ENCODE measurements at regions not wholly inside any gene's neighbourhood (a gene's known extent, or its start where the extent isn't known, plus 50 kb on each side); places are given as distances from the start of the nearest gene placed in this dataset.

DNA sequence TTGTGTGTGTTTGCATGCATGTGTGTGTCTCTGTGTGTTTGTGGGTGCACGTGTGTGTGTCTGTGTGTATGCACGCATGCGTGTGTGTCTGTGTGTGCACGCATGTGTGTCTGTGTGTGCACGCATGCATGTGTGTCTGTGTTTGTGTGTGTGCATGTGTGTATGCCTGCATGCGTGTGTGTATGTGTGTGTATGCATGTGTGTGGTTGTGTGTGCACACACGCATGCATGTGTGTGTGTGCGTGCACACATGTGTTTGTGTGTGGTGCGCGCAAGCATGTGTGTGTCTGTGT lies 239.9 kb upstream of the TNRC6C start:
- FAIRE-seq, result no peak

DNA sequence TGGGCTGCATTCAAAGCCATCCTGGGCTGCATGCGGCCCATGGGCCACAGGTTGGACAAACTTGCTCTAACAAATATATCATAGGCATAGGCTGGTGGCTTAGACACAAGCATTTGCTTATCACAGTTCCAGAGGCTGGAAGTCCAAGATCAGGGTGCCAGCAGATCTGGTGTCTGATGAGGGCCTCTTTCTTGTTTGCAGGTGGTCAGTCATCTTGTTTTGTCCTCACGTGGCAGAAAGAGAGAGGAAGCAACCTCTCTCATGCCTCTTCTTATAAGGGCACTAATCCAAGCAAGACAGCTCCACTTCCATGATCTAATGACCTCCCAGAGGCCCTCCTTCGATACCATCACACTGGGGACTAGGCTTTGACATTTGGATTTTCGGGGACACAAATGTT lies 238.7 kb upstream of the TNRC6C start:
- FAIRE-seq, result no peak

DNA sequence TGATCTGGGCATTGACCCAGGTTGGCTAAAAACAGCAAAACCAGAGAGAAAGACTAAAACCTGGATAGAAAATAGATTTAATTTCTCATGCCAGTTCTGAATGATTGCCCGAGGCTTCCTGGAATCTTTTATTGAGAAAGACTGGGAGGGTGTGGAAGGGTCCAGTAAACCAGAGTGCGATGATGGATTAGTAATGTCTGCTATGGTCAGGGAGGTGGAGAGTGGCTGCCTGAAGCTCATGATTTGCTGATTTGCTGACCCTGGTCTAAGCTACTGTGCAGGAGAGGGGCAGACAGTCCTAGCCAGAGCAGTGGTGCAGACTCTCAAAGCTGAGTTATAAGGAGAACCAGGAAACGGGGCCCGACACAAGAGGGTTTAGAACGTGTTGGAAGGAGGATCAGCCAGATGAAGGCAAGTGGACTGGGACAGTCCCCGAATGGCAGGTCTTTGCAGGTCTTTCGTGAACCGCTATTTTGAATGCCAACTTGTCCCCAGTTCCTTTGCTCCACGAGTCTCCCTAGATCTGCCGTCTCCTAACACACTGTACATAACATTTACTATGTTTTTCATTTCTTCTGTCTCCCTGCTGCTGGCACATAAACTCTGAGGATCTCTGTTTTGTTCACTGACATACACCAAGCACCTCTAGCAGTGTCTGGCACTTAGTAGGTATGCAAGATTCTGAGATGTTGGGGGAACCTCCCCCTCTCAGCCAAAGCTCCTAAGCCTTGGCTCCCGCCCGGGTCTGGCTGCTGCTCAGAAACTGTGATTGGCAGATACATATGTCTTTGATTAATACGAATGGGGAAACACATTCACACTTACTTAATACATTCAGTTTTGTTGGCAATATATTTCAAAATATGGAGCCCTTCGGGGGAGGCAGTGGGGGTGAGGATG lies 237.3 kb upstream of the TNRC6C start:
- FAIRE-seq, result no peak

DNA sequence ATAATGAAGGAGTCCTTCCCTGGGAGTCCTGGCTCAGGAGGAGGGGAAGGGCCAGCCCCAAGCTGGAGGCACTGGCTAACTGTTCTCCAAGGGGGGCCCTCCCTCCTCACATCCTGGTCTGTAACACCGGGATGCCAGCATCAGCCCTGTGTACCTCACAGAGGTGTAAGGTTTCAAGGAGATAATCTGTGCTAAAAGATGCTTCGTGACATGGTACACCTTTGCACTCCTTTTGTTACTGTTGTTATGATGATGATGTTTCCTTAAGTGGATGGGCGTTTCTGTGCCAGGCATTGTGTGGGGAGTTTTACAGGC lies 236.7 kb upstream of the TNRC6C start:
- no peak for FAIRE-seq

DNA sequence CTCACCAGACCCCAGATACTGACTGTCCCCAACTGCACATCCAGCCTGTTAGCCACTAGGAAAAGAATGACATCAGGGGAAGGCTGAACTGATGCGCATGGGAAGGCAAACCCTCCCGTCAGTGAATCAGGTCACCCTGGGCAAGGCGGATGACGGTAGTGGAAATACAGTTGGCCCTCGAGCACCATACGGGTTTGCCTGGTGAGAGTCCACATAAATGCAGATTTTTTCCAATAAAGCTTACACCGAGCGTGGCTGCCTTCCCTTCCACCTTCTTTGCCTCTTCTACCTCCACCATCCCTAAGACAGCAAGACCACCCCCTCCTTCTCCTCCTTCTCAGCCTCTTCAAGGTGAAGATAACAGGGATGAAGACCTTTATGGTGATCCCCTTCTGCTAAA lies 236.1 kb upstream of the TNRC6C start:
- no peak for FAIRE-seq

- FAIRE-seq, result no peak
Observed at GRCh38 chr17:77723071-77723908, 235.2 kb upstream of the TNRC6C start.

DNA sequence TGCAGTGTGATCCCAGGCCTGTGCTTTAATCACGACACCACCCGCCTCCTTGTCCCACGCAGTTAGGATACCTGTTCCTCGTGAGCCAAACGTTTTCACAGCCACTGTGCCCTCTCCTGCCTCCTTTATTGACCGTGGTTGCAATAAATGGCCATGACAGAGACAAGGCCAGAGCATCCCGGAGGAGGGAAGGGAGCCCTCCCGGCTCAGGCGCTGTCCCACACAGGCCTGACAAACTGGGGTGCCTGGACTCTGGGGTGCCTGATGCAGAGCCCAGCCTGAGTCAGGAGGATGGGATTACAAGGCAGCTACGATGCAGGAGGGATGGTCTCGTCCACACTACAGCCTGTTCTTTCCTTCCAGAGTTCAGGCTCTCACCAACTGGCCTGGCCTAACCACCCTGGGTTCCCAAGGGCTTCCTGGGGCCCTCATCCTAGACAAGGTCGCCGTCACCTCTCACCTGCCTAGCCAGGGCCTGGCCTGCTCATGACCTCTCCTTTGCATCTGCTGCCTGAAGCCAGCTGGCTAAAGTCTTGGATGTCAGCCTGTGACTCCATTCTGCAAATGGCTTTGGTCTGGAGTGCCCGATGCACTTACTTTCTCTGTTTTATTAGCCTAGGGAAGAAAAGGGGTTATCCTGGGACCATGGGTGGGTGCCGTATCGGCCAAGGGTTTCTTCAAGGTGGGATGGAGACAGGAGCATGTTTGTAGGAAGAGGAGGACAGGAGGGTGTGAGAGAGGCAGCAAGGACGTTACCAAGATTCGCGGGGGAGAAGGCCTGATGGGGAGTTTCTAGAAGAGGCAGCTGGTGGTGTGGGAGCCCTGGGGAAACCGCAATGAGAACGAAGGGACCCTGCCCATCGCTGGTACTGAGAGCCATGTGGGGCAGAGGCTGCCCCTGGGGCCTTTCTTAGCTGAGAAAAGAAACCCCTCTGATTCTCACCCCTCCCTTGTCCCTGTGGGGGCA lies 234.3 kb upstream of the TNRC6C start:
- no peak for FAIRE-seq

DNA sequence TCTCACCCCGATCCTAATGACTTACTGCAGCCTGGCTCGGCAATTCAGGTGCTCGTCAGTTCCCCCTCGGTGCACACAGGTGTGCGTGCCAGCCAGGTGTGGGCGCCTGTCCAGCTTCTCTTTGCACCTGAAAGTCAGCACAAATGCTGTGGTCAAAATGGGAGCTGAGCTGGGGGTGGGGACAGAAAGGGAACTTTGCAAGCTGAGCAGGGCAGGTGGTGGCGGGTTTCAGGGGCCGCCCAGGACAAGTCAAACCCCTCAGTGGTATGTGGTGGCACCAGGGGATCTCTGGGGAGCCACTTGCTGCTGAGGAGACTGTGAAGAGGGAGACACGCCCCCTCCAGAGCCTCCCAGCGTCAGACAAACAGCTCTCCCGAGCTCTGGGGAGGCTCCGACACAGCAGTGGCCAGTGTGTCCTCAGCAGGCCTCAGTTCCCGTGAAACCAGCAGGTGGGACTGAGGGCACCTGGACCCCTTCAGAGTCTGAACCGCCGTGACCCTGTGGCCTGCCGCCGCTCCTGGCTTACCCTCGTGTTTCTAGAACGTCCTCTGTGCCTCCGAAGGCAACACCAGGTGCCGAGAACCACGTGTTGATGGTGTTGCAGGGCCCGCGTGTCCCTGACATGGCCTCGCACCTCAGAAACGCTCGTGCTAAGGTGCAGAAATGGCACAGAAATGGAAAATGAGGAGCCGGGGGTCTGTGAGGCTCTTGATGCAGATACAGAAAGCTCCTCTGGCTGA lies 233.5 kb upstream of the TNRC6C start:
- no peak for FAIRE-seq

DNA sequence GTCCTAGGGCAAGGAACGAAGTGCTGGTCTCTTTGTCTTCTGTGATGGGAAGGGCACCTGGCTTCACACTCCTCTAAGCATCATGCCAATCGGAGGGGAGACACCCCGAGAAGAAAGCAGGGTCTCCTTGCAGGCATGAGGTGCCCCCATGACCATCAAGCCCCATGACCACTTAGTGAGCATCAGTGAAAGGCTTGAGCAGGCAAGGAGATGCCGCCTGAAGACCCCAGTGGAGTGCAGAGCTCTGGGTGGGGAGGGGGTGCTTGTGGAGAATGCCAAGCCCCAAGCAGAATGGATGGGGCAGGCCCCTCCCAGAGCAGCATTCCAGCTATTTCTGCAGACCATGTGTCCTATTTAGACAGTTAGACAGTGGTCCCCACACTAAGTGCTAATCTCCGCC lies 232.7 kb upstream of the TNRC6C start:
- FAIRE-seq, result no peak

DNA sequence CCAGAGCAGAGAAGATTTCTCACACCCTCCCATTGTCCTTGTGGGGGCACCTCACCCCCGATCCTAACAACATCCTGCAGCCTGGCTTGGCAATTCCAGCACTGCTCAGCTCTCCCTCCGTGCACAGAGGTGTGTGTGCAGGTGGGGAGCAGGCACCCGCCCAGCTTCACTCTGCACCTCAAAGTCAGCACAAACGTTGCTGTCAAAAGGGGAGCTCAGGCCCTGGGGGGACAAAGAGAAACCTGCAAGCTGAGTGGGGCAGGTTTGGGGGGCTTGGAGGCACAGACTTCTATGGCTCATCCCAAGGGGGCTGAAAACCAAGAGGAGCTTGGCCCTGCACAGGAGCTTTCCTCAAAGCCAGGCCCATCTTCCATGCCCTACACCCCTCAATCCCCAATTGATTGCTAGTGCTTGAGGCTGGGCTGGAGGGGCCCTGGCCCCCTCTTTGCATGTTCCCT lies 231.9 kb upstream of the TNRC6C start:
- FAIRE-seq, result no peak

DNA sequence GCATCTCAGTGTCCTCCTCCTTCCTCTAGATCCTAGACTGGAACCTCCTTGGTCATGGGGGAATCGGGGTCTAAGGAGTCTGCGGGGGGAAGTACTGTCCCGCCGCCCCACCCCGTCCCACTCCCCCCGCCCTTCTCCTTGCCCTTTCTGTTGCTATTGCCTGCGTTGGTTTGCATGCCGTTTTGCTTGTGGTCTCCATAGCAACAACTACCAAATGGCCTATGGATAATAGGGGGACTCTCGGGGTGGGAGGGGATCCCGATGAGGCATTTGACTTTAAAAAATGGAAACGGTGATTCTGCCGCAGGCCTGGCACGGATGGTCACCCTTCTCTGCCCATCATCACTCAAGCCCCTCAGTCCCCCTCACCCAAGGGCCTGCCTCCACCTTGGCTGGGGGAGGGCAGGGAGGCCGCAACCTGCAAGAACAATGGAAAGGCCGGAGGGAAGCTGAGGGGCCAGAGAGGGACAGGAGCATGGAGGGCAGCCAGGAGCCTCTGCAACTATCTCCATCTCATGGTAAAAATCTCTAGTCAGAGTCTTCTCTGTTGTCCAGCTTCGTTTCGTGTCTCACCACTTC lies 231.4 kb upstream of the TNRC6C start:
- FAIRE-seq, result no peak

- no peak for FAIRE-seq
Observed at GRCh38 chr17:77728474-77728795, 230.1 kb upstream of the TNRC6C start.

- FAIRE-seq, result no peak
Observed at GRCh38 chr17:77728871-77729270, 229.6 kb upstream of the TNRC6C start.

GRCh38 chr17:77729587-77729986 lies 228.9 kb upstream of the TNRC6C start:
- FAIRE-seq, result no peak

DNA sequence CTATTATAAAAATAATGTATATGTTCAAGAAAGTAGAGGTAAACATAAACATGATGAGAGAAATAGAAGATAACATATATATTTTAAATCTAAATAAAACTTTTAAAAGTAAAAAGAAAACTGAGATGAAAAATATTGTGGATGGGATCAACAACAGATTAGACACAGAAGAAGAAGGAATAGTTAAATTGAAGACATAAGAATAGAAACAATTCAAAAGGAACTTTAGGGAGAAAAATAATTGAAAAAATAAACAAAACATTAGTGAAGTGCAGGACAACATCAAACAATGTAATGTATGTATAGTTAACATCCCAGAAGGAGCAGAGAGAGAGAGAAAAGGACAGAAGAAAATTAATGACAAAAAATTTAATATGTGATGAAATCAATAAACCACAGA lies 228.1 kb upstream of the TNRC6C start:
- FAIRE-seq, result no peak

DNA sequence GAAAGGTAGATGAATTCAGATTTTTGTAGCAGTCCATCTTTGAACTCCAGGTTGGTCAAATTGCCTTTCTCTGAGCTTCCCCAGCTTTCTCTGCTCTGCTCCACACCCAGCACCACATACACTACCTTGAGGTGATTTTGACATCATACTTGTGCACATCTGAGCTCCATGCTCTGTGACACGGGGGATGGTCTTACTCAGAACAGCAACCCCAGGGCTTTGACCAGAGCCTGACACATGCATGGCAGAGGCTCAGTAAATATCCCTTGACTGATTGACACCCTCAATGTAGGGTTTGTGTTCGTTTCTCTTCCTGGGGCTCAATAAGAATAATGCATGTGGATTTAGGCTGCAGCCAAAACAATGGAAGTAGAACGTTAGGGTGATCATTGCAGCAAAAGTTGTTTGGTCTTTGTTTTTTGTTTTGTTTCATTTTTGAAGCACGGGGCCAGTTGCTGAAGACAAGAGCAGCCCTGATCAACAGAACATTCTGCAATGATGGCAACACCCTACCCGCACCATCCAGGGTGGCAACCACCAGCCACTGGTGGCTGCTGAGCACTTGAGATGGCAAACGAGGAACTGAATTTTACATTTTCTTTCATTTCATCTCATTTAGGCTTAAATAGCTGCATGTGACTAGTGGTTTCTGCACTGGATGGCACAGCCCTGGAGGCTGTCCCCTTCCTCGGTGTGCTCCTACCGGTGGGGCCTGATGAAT lies 224.8 kb upstream of the TNRC6C start:
- FAIRE-seq, result no peak

DNA sequence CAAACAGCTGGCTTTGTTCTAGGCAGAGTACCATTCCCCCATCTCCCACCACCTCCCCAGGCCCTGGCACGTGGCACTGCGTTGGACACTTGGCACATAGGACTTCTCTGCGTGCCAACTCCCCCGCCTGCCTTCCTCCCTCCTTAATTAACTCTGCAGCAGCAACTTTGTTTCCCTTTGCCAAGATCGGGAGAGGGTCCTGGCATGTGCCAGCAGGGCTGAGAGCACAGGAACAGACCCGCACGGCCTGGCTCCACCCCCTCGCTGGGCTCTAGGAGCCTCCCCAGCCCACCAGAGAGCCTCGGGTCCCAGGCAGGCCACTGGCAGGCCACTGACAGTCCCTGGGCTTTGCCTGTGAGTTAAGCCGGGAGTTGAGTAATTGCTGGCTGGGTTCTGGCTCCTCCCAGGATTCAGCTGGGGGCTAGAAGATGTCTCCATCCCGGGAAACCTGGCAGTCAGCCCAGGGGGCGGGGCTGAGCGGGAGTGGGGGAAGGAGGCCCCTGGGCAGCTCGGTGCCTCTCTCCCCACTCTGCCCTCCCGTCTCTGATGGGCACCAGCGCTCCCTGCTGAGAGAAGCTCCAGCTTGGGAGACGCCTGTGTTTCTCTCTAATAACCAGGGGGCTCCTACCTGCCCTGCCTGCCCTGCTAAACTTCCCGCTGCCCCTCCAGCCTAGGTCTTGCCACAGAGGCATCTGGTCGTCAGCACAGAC lies 224.0 kb upstream of the TNRC6C start:
- no peak for FAIRE-seq

DNA sequence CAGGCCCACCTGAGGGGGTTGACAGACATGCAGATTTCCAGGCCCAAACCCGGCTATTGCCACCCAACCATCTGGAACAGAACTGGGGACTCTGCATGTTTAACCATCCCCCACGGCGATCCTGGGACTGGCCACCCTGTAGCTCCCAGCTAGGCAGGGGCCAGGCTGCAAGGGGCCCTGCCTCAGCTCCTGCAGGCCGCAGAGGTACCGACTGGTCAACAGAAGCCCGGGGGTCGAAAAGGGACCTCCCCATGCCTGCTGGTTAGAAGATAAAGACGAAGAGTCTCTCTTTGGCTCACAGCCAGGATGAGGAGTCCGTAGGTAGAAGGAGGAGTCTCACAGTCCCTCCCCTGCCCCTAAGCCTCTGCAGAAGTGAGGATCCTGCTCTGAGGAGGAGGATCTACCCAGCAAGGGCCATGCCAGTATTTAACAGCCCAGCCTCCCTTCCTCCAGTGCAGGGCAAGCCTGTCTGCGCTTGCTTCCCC lies 223.4 kb upstream of the TNRC6C start:
- FAIRE-seq, result no peak

GRCh38 chr17:77735566-77736198 lies 222.8 kb upstream of the TNRC6C start:
- no peak for FAIRE-seq

- FAIRE-seq, result no peak
Observed at GRCh38 chr17:77736199-77736585, 222.3 kb upstream of the TNRC6C start.

Data from endometrium (tissue), 2 donors.